T-helper 2 cell treated with Interferon-gamma antibody and Interleukin-4, amounts not matched to agents 100 ng/mL and 5 ng/mL, for 36 hours (primary cell): ENCODE measurements at regions not wholly inside any gene's neighbourhood (a gene's known extent, or its start where the extent isn't known, plus 50 kb on each side); places are given as distances from the start of the nearest gene placed in this dataset.
"Not testable (repeated sequence)": the region's sequence is repeated elsewhere in the genome, so short reads cannot be mapped to it uniquely, and the experiment has no call there.

Source experiments
- intact Hi-C: fragments of 100-400 bp; cut with micrococcal nuclease; formaldehyde crosslinking; loops from one replicate; pipeline ENCODE4 v1.15.1; 2023

DNA sequence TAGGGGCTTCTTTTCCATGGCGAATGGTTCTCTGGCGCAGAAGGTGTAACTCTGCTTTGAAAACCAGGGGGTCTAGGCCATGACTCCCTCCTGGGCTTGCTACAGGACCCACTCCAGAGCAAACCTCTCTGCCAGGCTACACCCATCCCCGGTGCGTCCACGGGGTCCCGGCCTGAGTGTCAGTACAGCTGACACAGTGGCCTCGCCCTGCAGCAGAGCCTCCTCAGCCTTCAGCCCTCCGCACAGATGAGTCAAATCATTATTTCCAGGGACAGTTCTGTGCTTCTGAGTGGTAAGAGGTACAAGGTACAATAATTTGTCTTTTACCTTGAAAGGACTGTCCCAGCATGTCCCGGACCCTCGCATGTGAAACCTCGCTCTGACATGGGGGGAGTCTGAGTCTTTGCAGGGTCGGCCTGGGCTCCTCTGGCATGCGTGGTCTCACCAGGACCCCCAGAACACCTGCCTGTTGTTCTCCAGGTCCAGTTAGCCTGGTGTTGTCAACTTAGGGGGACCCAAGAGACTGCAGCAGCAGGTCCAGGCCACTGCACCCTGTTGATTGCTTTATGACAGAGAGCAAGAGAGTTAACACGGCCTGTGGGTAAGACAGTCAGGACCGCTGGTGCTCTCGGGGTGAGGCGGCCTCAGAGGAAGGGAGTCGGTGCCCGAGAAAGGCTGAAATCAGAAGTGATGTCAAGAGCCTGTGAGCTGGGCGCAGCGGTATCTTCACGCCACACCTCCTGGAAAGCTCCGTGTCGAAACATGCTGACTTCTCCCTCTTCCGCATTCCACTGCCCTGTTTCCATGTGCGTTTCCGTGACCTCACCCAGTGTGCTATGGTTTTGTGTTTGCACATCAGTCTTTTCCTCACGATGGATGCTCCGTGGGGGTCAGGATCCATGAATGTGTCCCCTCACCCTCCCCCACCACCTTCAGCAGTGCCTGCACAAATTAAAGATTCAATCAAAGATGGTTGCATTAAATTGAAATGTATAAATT is 340.1 kb downstream of the EIPR1 start:
- intact Hi-C loops, result no loop called here

DNA sequence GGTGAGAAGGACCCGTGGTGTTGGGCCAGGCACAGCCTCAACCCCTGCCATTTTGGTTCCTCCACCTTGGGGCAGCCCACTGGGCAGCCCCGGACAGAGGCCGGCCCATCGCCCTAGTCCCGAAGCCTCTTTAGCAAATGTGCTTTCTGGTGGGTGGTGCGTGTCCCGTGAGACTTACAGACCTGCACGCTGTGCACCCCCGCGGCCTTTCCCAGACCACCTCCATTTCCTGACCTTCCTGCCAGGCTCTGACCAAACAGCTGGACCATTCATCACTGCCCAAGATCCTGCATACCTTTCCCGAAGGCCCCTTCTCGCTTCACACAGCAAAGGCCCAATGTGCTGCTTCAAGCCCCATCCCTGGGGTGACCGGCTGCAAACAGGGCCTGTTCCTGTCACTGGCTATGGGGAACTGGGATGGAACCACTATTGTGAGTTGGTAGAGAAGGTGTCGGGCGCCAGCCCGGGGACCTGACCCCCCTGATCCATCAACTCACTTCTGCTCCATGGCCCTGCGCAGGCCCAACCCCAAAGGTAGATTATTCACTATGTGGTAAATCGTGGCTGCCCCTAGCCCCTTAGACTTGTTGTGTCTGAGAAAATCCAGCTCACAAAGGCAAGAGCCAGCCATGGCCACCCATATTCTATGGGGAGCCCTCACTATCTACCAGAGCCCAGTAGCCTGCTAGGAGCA is 341.0 kb downstream of the EIPR1 start:
- intact Hi-C loops, result no loop called here

DNA sequence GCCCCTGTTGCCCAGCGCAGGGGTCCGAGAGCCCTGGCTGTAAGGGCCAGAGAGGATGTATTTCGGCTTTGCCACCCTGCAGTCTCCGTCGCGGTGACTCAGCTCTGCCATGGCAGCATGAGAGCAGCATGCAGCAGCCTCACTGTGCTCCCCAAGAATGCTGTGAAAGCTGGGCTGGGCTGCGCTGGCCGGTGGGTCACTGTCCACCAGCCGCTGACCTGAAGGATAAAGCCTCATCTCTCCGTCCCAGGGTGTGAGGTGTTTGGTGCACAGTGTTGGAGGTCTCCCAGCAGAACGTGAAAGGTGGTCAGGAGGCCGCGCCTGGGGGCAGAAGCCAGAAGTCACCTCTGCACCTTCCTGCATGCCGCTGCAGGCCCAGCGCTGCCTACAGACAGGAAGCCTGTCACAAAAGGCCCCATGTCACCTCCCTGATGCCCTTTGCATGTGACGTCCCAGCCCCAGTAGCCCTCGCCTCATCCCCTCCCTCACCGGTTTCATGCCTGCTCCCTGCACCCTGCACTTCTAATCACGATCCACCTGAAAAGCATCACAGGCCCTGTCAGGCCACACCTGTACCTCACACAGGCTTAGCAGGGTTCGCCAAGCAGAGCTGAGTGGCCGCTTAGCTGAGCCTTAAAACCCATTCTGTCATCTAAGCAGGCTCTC is 342.1 kb downstream of the EIPR1 start:
- intact Hi-C loops, result no loop called here

DNA sequence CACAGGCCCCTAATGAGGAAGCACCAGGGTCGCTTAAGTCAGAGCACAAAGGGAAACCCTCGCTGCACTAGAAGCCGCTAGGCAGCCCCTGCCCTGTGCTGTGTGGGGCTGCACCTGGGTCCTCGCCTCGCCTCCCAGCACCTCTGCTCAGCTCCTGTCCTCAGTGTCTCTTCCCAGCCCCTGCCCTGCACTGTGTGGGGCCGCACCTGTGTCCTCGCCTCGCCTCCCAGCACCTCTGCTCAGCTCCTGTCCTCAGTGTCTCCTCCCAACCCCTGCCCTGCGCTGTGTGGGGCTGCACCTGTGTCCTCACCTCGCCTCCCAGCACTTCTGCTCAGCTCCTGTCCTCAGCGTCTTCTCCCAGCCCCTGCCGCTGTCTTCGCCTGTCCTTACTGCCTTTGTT is 342.8 kb downstream of the EIPR1 start:
- intact Hi-C loops, result no loop called here

DNA sequence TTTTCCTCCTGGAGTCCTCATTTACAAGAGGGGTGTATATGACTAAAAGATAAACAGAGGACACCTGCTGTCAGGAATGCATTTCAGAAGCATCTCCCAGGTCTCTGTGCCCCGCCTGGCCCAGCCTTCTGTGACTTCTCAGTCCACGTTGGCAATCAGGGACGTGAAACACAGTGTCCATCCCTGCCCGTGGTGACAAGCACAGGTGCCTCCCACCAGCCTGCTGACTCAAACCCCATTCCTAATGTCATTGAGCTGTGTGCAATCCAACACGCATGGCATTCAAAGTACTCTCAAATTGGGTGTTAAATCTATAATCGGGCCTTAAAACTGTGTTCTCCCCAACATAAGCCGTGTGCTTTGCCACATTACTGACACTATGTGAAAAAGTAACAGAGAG is 343.2 kb downstream of the EIPR1 start:
- intact Hi-C loops, result no loop called here

DNA sequence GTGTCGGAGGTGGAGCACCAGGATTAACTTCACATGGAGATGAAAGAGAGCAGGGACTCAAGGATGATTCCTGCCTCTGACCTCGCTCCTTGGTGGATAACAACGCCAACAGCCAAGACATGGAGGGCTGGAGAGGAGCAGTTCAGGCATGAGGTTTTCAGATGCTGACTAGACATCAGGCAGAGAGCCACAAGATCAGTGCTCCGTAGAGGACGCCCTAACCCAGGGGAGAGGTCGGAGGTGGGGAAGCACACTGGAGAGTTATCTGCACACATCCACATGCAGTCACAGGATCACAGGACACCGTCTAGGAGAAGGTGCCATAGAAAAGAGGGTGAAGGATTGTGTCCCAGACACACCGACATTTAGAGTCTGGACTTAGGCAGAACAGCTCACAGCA is 344.3 kb downstream of the EIPR1 start:
- intact Hi-C loops, result no loop called here

DNA sequence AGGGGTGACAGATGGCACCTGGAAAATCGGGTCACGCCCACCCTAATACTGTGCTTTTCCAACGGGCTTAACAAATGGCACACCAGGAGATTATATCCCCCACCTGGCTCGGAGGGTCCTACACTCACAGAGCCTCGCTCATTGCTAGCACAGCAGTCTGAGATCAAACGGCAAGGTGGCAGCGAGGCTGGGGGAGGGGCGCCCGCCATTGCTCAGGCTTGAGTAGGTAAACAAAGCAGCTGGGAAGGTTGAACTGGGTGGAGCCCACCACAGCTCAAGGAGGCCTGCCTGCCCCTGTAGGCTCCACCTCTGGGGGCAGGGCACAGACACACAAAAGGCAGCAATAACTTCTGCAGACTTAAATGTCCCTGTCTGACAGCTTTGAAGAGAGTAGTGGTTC is 346.8 kb downstream of the EIPR1 start:
- intact Hi-C loops, result not testable (repeated sequence)

DNA sequence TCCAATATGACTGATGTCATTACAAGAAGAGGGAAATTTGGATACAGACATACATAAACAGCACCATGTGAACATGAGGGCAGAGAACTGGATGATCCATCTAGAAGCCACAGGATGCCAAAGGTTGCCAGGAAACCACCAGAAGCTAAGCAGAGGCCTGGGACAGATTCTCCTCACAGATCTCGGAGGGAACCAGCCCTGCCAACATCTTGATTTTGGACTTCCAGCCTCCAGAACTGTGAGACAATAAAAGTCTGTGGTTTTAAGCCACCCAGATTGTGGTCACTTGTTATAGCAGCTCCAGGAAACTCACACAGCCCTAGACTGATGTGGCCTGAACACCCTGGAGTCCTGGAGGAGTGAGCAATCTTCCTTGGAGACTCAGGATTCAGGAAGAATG is 351.6 kb downstream of the EIPR1 start:
- intact Hi-C loops, result no loop called here

DNA sequence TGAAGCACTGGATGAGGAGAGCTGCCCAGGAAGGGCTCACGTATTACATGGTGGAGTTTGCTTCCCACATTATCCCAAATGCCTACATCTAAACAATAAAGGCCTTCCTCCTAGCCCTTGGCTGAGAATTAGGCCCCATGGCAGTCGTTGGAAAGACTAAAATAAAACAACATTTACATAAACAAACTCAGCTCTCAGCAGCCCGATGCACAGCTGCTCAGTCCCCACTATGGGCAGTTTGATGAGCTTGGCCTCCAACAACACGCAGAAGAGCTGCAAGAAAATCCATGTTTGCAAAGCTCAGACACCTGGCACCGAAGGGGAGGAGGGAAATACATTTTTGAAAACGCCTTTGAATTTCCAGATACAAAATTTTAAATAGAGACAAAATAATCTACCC is 352.4 kb downstream of the EIPR1 start:
- intact Hi-C loops, result no loop called here

DNA sequence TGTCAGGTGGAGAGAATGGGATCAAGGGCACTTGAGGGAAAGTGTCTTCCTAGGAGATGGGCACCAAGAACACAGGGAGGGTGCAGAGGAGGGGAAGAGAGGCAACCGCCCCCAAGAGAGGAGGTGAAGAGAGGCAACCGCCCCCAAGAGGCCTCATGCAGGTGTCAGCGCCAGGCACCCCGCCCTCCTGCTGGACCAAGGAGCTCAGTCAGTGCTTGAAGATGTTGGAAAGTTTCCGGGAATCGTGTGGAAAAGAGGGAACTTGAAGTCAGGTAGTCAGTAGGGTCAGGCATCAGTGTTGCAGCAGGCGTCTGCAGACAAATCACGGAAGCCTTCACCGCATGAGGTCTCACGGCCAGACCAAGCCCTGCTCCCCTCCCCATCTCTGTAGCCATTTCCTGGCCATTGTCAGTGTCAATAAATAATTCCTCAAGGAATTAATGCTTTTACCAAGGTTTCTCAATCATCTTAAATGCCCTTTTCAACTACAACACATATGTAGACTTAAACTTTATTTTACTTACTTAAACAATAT is 353.1 kb downstream of the EIPR1 start:
- intact Hi-C loops, result no loop called here

DNA sequence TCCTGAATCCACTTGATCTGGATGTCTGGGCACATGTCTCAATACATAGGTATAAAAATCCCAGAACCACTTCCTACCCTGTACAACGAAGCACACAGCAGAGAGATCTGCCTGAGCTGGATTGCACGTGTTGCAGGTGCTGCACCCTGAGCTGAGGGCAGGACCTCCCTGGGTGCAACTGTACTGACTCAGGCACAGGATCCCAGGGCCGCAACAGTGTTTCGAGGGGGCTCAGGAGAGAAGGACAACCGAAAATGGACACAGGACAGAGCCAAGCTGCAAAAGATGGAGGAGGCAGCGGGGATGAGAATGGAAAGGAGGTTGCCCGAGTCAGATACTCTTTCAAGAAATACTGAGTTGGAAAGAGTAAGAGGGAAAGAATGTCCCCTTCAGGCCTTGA is 354.1 kb downstream of the EIPR1 start:
- intact Hi-C loops, result no loop called here

DNA sequence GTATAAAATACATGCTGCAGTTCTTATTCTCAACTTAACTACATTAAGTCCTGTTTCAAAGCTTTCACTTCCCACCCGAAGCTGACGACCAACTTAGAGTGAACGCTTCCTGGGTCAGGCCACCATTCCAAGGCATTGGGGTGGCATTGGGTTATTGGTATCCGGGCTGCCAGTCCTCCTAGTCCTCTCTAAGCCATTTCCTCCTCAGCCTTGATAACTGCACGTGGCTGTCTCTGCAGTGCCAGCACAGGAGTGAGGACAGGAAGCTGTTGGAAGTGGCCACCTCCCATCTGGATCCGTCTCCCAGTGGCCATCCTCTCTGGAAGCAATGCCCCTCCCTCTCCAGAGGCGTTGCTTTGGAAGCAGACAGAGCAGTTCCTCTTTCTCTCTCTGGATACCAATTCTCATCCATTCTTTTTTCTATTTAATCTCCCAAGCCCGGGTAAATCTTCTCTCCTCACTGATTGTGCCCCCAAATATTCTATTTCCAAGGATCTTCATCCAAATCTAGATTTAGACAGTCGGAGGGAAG is 354.7 kb downstream of the EIPR1 start:
- intact Hi-C loops, result no loop called here

DNA sequence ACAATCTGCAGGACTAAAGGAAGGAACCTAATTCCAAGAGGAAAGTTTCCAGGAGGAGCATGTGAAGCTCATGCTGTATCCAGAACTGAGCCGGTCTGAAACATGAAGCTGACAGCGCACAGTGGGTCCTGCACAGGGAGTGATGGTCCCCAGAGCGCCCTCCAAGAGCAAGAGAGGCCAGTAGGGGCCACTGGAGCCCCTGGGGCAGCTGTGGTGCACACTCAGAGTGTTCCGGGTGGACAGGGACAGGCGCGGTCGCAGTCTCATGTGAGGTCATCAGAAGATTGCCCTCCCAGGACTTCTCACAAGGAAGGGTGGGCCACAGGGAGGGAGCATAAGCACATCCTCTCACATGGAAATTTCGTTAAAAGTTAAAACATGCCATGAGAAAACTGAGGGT is 355.9 kb downstream of the EIPR1 start:
- intact Hi-C loops, result no loop called here

DNA sequence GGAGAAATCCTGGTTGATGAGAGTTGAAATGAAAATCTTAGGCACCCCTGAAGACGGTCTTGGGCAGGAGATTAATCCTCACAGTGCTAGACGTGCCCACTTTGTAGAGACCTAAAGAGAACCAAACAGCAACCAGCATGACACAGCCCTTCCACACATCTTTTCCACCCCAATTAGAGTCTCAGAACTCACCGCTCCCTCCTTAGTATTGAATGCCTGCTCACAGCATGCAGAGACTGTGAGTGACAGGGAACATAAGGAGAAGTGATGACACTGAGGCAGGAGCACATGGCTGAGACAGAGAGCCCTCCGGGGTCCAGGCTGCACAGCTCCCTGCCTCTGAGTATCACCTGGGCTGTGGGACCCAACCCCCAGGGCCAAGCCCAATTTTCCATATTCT is 367.6 kb downstream of the EIPR1 start:
- intact Hi-C loops, result no loop called here

DNA sequence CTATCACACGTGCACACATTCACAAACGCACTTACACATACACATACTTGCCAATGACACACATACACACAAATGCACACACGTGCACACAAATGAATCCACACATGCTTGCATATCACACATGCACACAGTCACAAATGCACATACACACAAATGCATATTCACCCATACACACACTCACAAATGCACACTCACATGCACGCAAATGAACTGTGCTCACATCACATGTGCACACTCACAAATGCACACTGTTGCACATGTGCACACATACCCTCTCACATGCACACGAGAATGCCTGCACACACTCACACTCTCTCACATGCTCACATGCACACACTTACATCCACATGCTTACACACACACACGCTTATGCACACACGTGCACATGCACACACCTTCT is 368.1 kb downstream of the EIPR1 start:
- intact Hi-C loops, result no loop called here

DNA sequence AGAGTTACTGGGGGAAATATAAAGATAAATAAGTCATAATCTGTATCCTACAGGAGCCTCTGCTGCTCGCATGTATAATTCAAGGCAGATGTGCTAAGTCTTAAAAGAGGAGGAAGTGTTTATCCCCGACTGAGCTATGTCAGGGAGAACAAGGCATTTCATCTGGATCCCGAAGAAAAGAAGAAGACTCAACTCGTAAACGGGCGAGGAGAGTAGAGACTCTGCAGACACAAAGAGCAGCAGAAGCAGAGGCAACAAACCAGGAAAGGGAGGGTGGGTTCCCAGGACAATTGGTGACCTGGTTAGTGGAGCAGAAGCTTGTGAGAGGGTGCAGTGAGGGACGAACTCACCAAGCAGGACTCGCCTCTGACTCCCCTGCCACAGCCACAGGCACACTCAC is 368.6 kb downstream of the EIPR1 start:
- intact Hi-C loops, result no loop called here

DNA sequence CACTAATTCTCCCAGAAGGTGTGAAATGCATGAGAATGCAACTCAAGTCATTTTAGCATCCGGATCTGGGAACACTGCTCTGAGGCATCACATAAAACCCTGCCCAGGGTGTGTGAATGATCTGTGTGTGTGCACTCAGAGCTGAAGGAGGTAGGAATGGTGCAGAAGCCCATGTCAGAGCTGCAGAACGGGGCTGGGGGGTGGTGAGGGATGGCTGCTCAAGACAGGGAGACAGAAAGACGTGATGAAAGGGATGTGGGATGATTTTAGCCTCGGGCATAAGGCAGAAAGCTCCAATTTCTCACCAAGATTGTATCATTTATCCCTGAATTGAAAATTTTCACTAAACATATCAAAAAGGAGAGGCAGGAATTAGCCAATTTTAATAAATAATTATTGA is 369.1 kb downstream of the EIPR1 start:
- intact Hi-C loops, result no loop called here

DNA sequence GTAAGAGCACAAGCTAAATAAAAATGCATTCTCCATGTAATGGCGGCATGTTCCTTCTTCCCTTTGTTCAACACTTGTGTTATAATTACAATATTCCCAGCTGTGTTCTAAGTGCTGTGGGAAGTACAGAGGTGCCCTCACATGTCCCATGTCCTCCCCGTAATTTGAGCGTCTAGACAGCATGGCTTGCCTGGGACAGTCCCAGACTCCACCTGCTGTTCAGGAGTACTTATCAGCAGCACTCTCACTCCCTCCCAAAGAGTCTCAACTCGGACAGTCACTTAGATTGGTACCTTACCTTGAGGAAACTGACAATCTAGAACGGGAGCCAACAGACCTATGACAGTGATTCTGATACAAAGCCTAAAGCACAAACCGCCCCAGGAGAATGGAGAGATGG is 370.5 kb downstream of the EIPR1 start:
- intact Hi-C loops, result no loop called here

DNA sequence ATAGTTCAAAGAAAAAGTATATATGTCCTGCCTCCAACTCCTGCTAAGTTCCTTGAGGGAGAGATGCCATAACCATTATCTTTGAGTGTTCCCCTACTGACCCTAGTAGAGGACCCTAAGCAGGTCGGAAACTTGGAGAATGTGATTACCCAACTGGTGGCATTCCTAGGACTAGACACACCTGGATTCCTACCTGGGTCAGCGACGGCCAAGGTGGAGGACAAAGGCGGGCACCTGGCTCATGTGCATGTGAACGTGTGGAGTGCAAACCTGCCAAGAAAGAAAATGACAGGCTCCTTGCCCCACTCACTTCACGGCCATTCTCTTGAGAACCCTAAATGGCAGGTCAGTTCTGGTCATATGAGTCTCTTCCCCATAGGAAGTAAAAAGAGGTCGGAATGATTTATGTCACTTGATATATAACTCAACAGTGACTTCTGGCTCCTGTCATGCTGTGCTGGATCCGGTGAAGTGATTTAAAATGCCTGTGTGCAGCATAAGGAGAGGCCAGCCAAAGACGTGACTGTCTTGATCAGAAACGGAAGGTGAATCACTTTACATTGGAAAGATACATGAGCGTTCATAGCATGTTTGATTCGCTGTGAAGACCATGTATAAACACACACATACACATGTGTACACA is 371.6 kb downstream of the EIPR1 start:
- intact Hi-C loops, result no loop called here

DNA sequence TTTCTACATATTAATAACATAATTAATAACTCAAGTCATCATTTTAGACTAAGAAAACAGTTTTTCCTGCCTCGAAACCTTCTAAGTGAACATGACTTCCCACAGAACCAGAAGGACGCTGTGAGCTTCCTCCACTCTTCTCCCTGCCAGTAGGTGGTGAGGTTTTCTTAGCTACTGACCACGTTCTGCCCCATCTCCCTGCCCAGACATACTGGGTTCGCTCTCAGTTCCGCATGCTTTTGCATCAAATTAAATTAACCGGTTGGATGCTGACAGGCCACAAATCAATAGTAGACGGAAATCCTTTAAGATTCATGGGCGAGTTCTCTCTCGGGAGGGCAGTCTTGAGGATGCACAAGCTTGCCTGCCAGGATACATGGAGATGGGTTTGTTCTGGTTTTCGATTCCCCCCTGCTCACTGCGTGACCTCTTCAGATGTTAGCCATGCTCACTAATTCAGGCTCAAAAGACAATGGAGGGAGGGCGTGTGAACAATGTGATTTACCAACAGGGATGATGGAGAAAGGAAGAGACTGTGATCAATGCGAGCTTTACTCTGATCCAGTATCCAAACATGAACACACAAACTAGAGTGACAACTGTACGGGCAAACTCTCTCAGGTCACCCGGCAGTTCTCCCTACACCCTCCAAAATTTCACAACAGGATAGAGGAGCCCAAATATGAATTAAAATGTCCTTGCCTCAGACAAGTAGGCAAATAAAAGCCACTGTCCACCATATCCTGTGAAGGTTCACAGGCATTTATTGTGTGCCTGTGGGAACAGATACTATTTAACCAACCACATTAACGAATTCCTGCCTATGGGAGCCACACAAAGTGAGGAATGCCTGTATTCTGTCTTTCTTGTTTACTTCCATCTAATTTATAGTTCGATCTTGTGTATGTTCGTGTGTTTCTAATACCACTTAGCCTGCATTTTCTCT is 375.7 kb downstream of the EIPR1 start:
- intact Hi-C loops, result no loop called here
